GM23248 (cell line): ENCODE measurements at regions not wholly inside any gene's neighbourhood (a gene's known extent, or its start where the extent isn't known, plus 50 kb on each side); places are given as distances from the start of the nearest gene placed in this dataset.
"Not testable (repeated sequence)": the region's sequence is repeated elsewhere in the genome, so short reads cannot be mapped to it uniquely, and the experiment has no call there.

Experiments used
- DNase-seq: peaks from one replicate; pipeline ENCODE4 v3.0.0-alpha.2; 2015
- H2AFZ ChIP-seq: fragments of 200-600 bp; sonication (generic); 2 replicates; pipeline ENCODE4 v1.6.1; 2016; ENCODE audit warnings: antibody characterized with exemption
- H3F3A ChIP-seq: fragments of 200-600 bp; sonication (generic); 2 replicates; pipeline ENCODE4 v1.6.1; 2016; ENCODE audit warnings: mild to moderate bottlenecking, antibody characterized with exemption, mixed run types; ENCODE audit not compliant: insufficient read depth
- H3K27ac ChIP-seq: fragments of 200-600 bp; sonication (generic); 2 replicates; pipeline ENCODE4 v1.5.1; 2016; ENCODE audit warnings: mild to moderate bottlenecking
- H3K27me3 ChIP-seq: fragments of 200-600 bp; sonication (generic); replicated peaks from 2 replicates; pipeline ENCODE4 v1.6.1; 2016; ENCODE audit warnings: mild to moderate bottlenecking; ENCODE audit not compliant: insufficient read depth
- H3K36me3 ChIP-seq: fragments of 200-600 bp; sonication (generic); 2 replicates; pipeline ENCODE4 v1.6.1; 2016; ENCODE audit warnings: low read depth, mild to moderate bottlenecking
- H3K4me1 ChIP-seq: fragments of 200-600 bp; sonication (generic); 2 replicates; pipeline ENCODE4 v1.6.1; 2016; ENCODE audit warnings: mild to moderate bottlenecking; ENCODE audit not compliant: insufficient read depth
- H3K4me2 ChIP-seq: fragments of 200-600 bp; sonication (generic); one replicate; pipeline ENCODE4 v1.6.1; 2016; ENCODE audit warnings: mild to moderate bottlenecking; ENCODE audit not compliant: unreplicated experiment
- H3K4me3 ChIP-seq: fragments of 200-600 bp; sonication (generic); 2 replicates; pipeline ENCODE4 v1.5.1; 2016; ENCODE audit warnings: mild to moderate bottlenecking
- H3K79me2 ChIP-seq: fragments of 200-600 bp; sonication (generic); 2 replicates; pipeline ENCODE4 v1.6.1; 2016; ENCODE audit warnings: mild to moderate bottlenecking; ENCODE audit not compliant: insufficient read depth
- H3K9ac ChIP-seq: fragments of 200-600 bp; sonication (generic); 2 replicates; pipeline ENCODE4 v1.6.1; 2016; ENCODE audit warnings: mild to moderate bottlenecking
- H3K9me2 ChIP-seq: fragments of 200-600 bp; sonication (generic); 2 replicates; pipeline ENCODE4 v1.6.1; 2016; ENCODE audit warnings: mixed run types, mild to moderate bottlenecking, moderate library complexity; ENCODE audit not compliant: insufficient read depth
- H3K9me3 ChIP-seq: fragments of 200-600 bp; sonication (generic); one replicate; pipeline ENCODE4 v1.6.1; 2017; ENCODE audit warnings: low read depth
- H4K20me1 ChIP-seq: fragments of 200-600 bp; sonication (generic); 2 replicates; pipeline ENCODE4 v1.6.0; 2016; ENCODE audit not compliant: insufficient read depth
- EZH2 ChIP-seq: fragments of 200-600 bp; sonication (generic); IDR thresholded peaks from 2 replicates; pipeline ENCODE4 v1.6.1; 2018; ENCODE audit warnings: antibody characterized with exemption, mild to moderate bottlenecking; ENCODE audit not compliant: insufficient read depth, poor library complexity, severe bottlenecking
- EZH2phosphoT487 ChIP-seq: fragments of 200-600 bp; sonication (generic); IDR thresholded peaks from 2 replicates; pipeline ENCODE4 v1.6.1; 2018; ENCODE audit warnings: antibody characterized with exemption, moderate library complexity, mild to moderate bottlenecking, low read depth; ENCODE audit not compliant: insufficient read depth
- WGBS, 2 experiments: methylation state at CpG; one replicate each; pipeline ENCODE4 v1.1.6; 2015 to 2017; ENCODE audit warnings: low lambda C conversion rate in 2 of 2, low coverage in 1 of 2; ENCODE audit errors: missing lambda C conversion rate in 2 of 2; 5-methylcytosine and 5-hydroxymethylcytosine counted together
- in situ Hi-C: fragments of 300-500 bp; cut with MboI; formaldehyde crosslinking; loops from 2 replicates; pipeline ENCODE4 v1.15.0; 2020

DNA sequence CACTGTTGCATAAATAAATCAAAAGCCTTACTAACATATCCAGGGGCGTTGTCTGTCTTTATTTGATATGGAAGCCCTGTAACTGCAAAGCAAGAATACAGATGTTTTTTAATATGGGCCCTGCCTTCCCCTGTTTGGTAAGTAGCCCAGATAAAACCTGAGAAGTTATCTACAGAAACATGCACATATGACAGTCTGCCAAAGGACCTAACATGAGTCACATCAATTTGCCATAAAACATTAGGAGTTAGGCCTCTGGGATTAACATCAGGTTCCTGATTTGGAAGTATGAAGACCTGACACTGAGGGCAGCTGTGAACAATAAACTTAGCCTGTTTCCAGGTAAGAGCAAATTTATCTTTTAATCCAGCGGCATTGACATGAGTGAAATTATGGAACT is 1588.8 kb downstream of the REEP3 start:
- no peaks in the 10 kb centered on the region for H3K36me3 ChIP-seq
- H3K9me2 ChIP-seq: no peaks in the 10 kb centered on the region
- H2AFZ ChIP-seq: no peak overlapping the region
- no peaks in the 10 kb centered on the region for H3K27me3 ChIP-seq
- no peak overlapping the region for H3K9ac ChIP-seq
- in situ Hi-C loops: no loop called here
- 10 to 15% methylated on average over 2 of the region's 2 CpGs for WGBS, 2 experiments
- TF ChIP-seq EZH2 (no peak), EZH2phosphoT487 (no peak)
- H3K4me1 ChIP-seq: no peaks in the 10 kb centered on the region
- no peaks in the 10 kb centered on the region for H3F3A ChIP-seq
- H4K20me1 ChIP-seq: no peaks in the 10 kb centered on the region
- no peak overlapping the region for H3K4me3 ChIP-seq
- H3K27ac ChIP-seq: no peak overlapping the region
- no peaks in the 10 kb centered on the region for H3K79me2 ChIP-seq
- H3K9me3 ChIP-seq: no peaks in the 10 kb centered on the region
- no peak overlapping the region for H3K4me2 ChIP-seq
- DNase-seq: no peak

DNA sequence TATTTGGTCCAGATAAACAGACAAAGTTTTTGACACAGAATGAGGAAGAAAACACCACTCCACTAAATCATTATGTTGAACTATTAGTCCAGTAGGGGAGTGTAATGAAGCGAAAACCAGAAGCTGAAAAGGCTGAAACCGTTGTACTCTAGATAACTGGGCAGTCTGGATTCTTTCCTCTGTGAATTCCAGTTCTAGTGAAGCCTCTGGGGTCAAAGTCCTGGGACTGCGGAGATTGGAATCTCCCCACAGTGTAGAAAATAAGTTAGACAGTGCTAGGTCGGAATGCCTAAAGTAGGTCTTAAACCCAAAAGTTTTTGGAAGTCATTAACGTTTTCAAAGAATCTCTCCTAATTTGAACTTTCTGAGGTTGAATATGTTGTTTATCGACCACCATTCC is 1589.9 kb downstream of the REEP3 start:
- H3K79me2 ChIP-seq, H3K27ac ChIP-seq, H4K20me1 ChIP-seq, H3K4me3 ChIP-seq, H2AFZ ChIP-seq, H3K9me2 ChIP-seq, H3K27me3 ChIP-seq, H3K9me3 ChIP-seq, H3K36me3 ChIP-seq, H3F3A ChIP-seq, H3K4me1 ChIP-seq, in situ Hi-C loops, H3K4me2 ChIP-seq, H3K9ac ChIP-seq, DNase-seq: not testable (repeated sequence)
- WGBS, 2 experiments: 17 to 22% methylated on average over 6 of the region's 6 CpGs

GRCh38 chr10:65112573-65112972 is 1591.4 kb downstream of the REEP3 start:
- WGBS, 2 experiments: 22 to 23% methylated on average over 4 of the region's 4 CpGs
- H3K4me3 ChIP-seq: no peak overlapping the region
- H3K36me3 ChIP-seq: no peaks in the 10 kb centered on the region
- DNase-seq: no peak
- in situ Hi-C loops: no loop called here
- H3K27me3 ChIP-seq: no peaks in the 10 kb centered on the region
- no peaks in the 10 kb centered on the region for H4K20me1 ChIP-seq
- H3K79me2 ChIP-seq: no peaks in the 10 kb centered on the region
- H3F3A ChIP-seq: no peaks in the 10 kb centered on the region
- H3K9me2 ChIP-seq: no peaks in the 10 kb centered on the region
- H3K9me3 ChIP-seq: no peaks in the 10 kb centered on the region
- H3K4me1 ChIP-seq: no peaks in the 10 kb centered on the region
- TF ChIP-seq EZH2phosphoT487 (no peak), EZH2 (no peak)
- no peak overlapping the region for H3K27ac ChIP-seq
- no peak overlapping the region for H3K9ac ChIP-seq
- H2AFZ ChIP-seq: no peak overlapping the region
- H3K4me2 ChIP-seq: no peak overlapping the region

- no peak overlapping the region for H3K4me3 ChIP-seq
- no peak overlapping the region for H2AFZ ChIP-seq
- H3K36me3 ChIP-seq: no peaks in the 10 kb centered on the region
- WGBS, 2 experiments: 0 to 3% methylated on average over 1 of the region's 1 CpG
- no peaks in the 10 kb centered on the region for H3K79me2 ChIP-seq
- no peaks in the 10 kb centered on the region for H3K4me1 ChIP-seq
- H3F3A ChIP-seq: no peaks in the 10 kb centered on the region
- no peaks in the 10 kb centered on the region for H3K27me3 ChIP-seq
- DNase-seq: no peak
- no peak for TF ChIP-seq EZH2
- no peak for TF ChIP-seq EZH2phosphoT487
- no peaks in the 10 kb centered on the region for H3K9me2 ChIP-seq
- no peak overlapping the region for H3K27ac ChIP-seq
- peaks cover 6% of the 10 kb centered on the region for H3K9me3 ChIP-seq
- H4K20me1 ChIP-seq: no peaks in the 10 kb centered on the region
- H3K4me2 ChIP-seq: no peak overlapping the region
- in situ Hi-C loops: no loop called here
- H3K9ac ChIP-seq: no peak overlapping the region
These were observed 1601.9 kb downstream of the REEP3 start for GRCh38 chr10:65123120-65123519.

DNA sequence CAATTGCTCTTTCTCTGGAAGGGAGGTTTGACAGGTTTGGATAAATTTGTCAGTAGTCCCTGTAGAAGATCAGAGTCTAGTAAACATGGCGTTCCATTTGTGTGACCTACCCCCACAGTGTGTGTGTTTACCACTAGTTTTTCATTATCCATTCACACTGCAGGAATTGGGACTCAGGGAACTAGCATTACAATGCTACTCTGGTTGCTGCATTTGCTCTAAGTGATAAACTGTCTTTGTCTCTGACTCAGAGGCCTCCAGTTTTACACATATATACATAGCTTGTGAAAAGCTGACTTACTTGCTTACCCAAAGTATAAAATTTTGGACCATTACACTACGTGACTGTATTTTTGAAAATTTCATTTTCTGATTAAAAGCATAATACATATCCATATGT is 1604.0 kb downstream of the REEP3 start:
- Histone ChIP-seq H3F3A (no peaks in the 10 kb centered on the region), H3K79me2 (no peaks in the 10 kb centered on the region), H3K4me3 (no peak overlapping the region), H2AFZ (no peak overlapping the region), H3K4me1 (no peaks in the 10 kb centered on the region), H3K27me3 (no peaks in the 10 kb centered on the region), H3K9ac (no peak overlapping the region), H4K20me1 (no peaks in the 10 kb centered on the region), H3K27ac (no peak overlapping the region), H3K9me2 (no peaks in the 10 kb centered on the region), H3K4me2 (no peak overlapping the region), H3K36me3 (no peaks in the 10 kb centered on the region), H3K9me3 (peaks cover 6% of the 10 kb centered on the region)
- no peak for TF ChIP-seq EZH2
- TF ChIP-seq EZH2phosphoT487: no peak
- no peak for DNase-seq
- in situ Hi-C loops: no loop called here
- WGBS, 2 experiments: 22 to 25% methylated on average over 2 of the region's 2 CpGs
